B cell (primary cell): ENCODE measurements at regions not wholly inside any gene's neighbourhood (a gene's known extent, or its start where the extent isn't known, plus 50 kb on each side); places are given as distances from the start of the nearest gene placed in this dataset.

Experiments
- ATAC-seq: fragments of 200-7000 bp; cut with Tn5 transposase; one replicate; pipeline ENCODE4 v1.10.0; 2021; ENCODE audit warnings: low read depth, mild to moderate bottlenecking, moderate number of reproducible peaks, moderate library complexity
- CTCF ChIA-PET: fragments of 350-600 bp; sonication (Branson Sonifier 250); formaldehyde crosslinking; loops from one replicate; lab custom pipeline; 2021; ENCODE audit warnings: antibody characterized with exemption, inconsistent platforms; lab: Charles Lee
- POLR2A ChIA-PET: fragments of 350-600 bp; sonication (Branson Sonifier 250); formaldehyde crosslinking; loops from one replicate; lab custom pipeline; 2021; ENCODE audit warnings: antibody characterized with exemption; lab: Charles Lee
- DNase-seq: peaks from one replicate; pipeline ENCODE4 v3.0.0; 2013
- H2AFZ ChIP-seq: 2 replicates; pipeline ENCODE4 v1.6.1; 2012; ENCODE audit warnings: mild to moderate bottlenecking, low read depth, low read length; ENCODE audit not compliant: insufficient read depth, poor library complexity, severe bottlenecking
- H3K27ac ChIP-seq, 2 donors: 1 replicate in 1 of 2; 2 replicates in 1 of 2; pipeline ENCODE4 v1.5.1; 2012 to 2013; ENCODE audit warnings: low read length in 2 of 2, mild to moderate bottlenecking in 2 of 2, moderate library complexity in 1 of 2
- H3K27me3 ChIP-seq, 4 experiments: fragments of 200-600 bp in 1 of 4; sonication (generic) in 1 of 4; replicated peaks in 1 of 4; 1 replicate in 2 of 4; 2 replicates in 2 of 4; pipeline versions ENCODE4 v1.6.1 to v1.7.0; 2013 to 2016; ENCODE audit warnings: low read length in 3 of 4, mild to moderate bottlenecking in 2 of 4, mixed read lengths in 1 of 4, moderate library complexity in 1 of 4; ENCODE audit not compliant: insufficient read depth in 4 of 4, control insufficient read depth in 3 of 4; ENCODE audit errors: control extremely low read depth in 1 of 4
- H3K36me3 ChIP-seq, 2 experiments: replicated peaks in 1 of 2; 1 replicate in 1 of 2; 2 replicates in 1 of 2; pipeline versions ENCODE4 v1.6.1 to v1.7.1; 2013; ENCODE audit warnings: low read length in 1 of 2; ENCODE audit not compliant: insufficient read depth in 2 of 2, control insufficient read depth in 1 of 2; ENCODE audit errors: control extremely low read depth in 1 of 2, extremely low read depth in 1 of 2
- H3K4me1 ChIP-seq, 2 donors: fragments of 200-600 bp in 1 of 2; sonication (generic) in 1 of 2; 1 replicate in 1 of 2; 2 replicates in 1 of 2; pipeline versions ENCODE4 v1.5.1 to v1.6.1; 2013 to 2017; ENCODE audit warnings: low read length in 2 of 2; ENCODE audit not compliant: control insufficient read depth in 2 of 2, insufficient read depth in 2 of 2
- H3K4me2 ChIP-seq: replicated peaks from 2 replicates; pipeline ENCODE3; 2012; ENCODE audit warnings: mild to moderate bottlenecking, low read depth, low read length; ENCODE audit not compliant: poor library complexity, severe bottlenecking
- H3K4me3 ChIP-seq, 5 experiments: fragments of 200-600 bp in 1 of 5; sonication (generic) in 1 of 5; 1 replicate in 3 of 5; 2 replicates in 2 of 5; pipeline versions ENCODE4 v1.5.1 to v1.7.0; 2011 to 2016; ENCODE audit warnings: low read length in 4 of 5, mild to moderate bottlenecking in 4 of 5, low read depth in 2 of 5, control low read depth in 1 of 5, moderate library complexity in 1 of 5; ENCODE audit not compliant: insufficient read depth in 1 of 5; ENCODE audit errors: control extremely low read depth in 1 of 5, extremely low read depth in 1 of 5
- H3K79me2 ChIP-seq: fragments of 200-600 bp; sonication (generic); one replicate; pipeline ENCODE4 v1.6.0; 2016; ENCODE audit warnings: low read length; ENCODE audit not compliant: control insufficient read depth, insufficient read depth
- H3K9ac ChIP-seq: fragments of 200-600 bp; sonication (generic); 2 replicates; pipeline ENCODE4 v1.6.1; 2017; ENCODE audit warnings: mild to moderate bottlenecking, low read length, moderate library complexity
- H3K9me3 ChIP-seq, 3 donors: one replicate each; pipeline versions ENCODE4 v1.6.1 to v1.7.1; 2013; ENCODE audit warnings: low read length in 2 of 3; ENCODE audit not compliant: control insufficient read depth in 2 of 3, insufficient read depth in 1 of 3; ENCODE audit errors: control extremely low read depth in 1 of 3
- H4K20me1 ChIP-seq: 2 replicates; pipeline ENCODE4 v1.6.0; 2012; ENCODE audit warnings: mild to moderate bottlenecking, low read length; ENCODE audit not compliant: insufficient read depth, control insufficient read depth, poor library complexity, severe bottlenecking
- H3K27ac Mint-ChIP-seq: one replicate; pipeline ENCODE4 v1.8.0; 2021; ENCODE audit warnings: mixed read lengths
- H3K27me3 Mint-ChIP-seq: one replicate; pipeline ENCODE4 v1.8.0; 2021; ENCODE audit warnings: mixed read lengths
- H3K4me1 Mint-ChIP-seq: one replicate; pipeline ENCODE4 v1.8.0; 2021; ENCODE audit warnings: mixed read lengths
- H3K4me3 Mint-ChIP-seq: one replicate; pipeline ENCODE4 v1.8.0; 2021; ENCODE audit warnings: mixed read lengths
- H3K9me3 Mint-ChIP-seq: one replicate; pipeline ENCODE4 v1.8.0; 2022; ENCODE audit warnings: mixed read lengths; ENCODE audit not compliant: insufficient read depth
- CTCF ChIP-seq: fragments of 200-600 bp; IDR thresholded peaks from one replicate; pipeline ENCODE4 v1.8.0; 2022; ENCODE audit warnings: antibody characterized with exemption, mild to moderate bottlenecking
- EZH2 ChIP-seq: IDR thresholded peaks from 2 replicates; pipeline ENCODE4 v1.6.1; 2012; ENCODE audit warnings: borderline replicate concordance, low read depth, mild to moderate bottlenecking, moderate library complexity, low read length; ENCODE audit not compliant: insufficient read depth, poor library complexity, severe bottlenecking
- WGBS: methylation state at CpG from one replicate; pipeline ENCODE4 v1.1.5; 2013; ENCODE audit warnings: missing lambda C conversion rate; ENCODE audit not compliant: insufficient coverage; 5-methylcytosine and 5-hydroxymethylcytosine counted together
- intact Hi-C: fragments of 100-400 bp; cut with micrococcal nuclease; formaldehyde crosslinking; loops from one replicate; pipeline ENCODE4 v1.10.0; 2022

DNA sequence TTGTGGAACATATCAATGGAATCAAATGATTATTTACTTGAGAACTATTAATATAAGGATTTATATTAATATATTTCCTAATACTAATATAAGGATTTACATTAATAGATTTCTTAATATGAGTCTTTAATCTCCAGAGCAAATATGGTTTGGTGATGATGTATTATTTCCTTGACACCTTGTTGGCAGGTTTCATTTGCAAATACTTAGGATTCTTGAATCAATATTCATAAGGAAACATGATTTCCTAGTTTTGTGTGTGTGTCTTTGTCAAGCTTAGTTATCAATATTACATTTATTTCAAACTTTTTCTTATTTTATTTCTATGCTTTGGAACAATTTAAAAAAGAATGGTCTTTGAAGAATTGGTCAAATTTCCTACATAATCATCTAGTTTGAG lies 138.5 kb downstream of the RAB38 start:
- Histone ChIP-seq H2AFZ (no peak overlapping the region), H3K4me2 (no peak overlapping the region), H3K4me3 (no peak overlapping the region), H3K9ac (no peak overlapping the region), H3K4me1 (no peaks in the 10 kb centered on the region), H3K27me3 (no peaks in the 10 kb centered on the region), H4K20me1 (no peaks in the 10 kb centered on the region), H3K79me2 (no peaks in the 10 kb centered on the region), H3K36me3 (no peaks in the 10 kb centered on the region), H3K27ac (no peak overlapping the region), H3K9me3 (peaks cover 0 to 5% (median 0%) of the 10 kb centered on the region in 3 donors)
- Mint-ChIP-seq H3K4me3 (no peak overlapping the region), H3K27ac (no peak overlapping the region), H3K9me3 (peaks cover 2% of the 10 kb centered on the region), H3K27me3 (no peaks in the 10 kb centered on the region), H3K4me1 (no peaks in the 10 kb centered on the region)
- DNase-seq (no peak), ATAC-seq (no peak)
- ChIA-PET POLR2A (no interaction called here), CTCF (interaction anchor here (1.4 kb wide), 1 partner anchor 20 kb away, joined by 5 read pairs; no protein-coding TSS in a partner anchor)
- intact Hi-C loops = no loop called here
- TF ChIP-seq CTCF (no peak), EZH2 (no peak)

DNA sequence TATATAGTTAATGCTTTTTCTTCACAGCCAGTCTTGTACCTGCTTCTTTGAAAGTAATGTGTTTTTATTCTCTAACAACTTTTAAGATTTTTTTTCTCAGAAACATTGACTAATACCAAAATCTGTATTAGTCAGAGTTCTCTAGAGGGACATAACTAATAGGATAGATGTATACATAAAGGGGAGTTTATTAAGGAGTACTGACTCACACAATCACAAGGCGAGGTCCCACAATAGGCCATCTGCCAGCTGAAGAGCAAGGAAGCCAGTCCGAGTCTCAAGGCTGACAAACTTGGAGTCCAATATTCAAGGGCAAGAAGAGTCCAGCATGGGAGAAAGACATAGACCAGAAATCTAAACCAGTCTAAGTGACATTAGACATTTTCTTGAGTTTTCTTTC lies 140.0 kb downstream of the RAB38 start:
- intact Hi-C loops = no loop called here
- no peaks in the 10 kb centered on the region for H3K27me3 ChIP-seq
- H3K4me1 ChIP-seq = no peaks in the 10 kb centered on the region
- DNase-seq (no peak), ATAC-seq (no peak)
- TF ChIP-seq EZH2 = no peak
- TF ChIP-seq CTCF = no peak
- ChIA-PET POLR2A (no interaction called here), CTCF (interaction anchor here (1.4 kb wide), 1 partner anchor 19 kb away, joined by 5 read pairs; no protein-coding TSS in a partner anchor)
- no peak overlapping the region for H3K4me3 ChIP-seq
- Mint-ChIP-seq H3K4me1 (no peaks in the 10 kb centered on the region), H3K4me3 (no peak overlapping the region), H3K27me3 (no peaks in the 10 kb centered on the region), H3K27ac (no peak overlapping the region), H3K9me3 (peaks cover 2% of the 10 kb centered on the region)
- H3K9me3 ChIP-seq = peaks cover 0 to 5% (median 0%) of the 10 kb centered on the region in 3 donors
- 100% methylated on average over 2 of the region's 2 CpGs for WGBS
- H2AFZ ChIP-seq = no peak overlapping the region
- no peaks in the 10 kb centered on the region for H4K20me1 ChIP-seq
- no peaks in the 10 kb centered on the region for H3K36me3 ChIP-seq
- H3K79me2 ChIP-seq = no peaks in the 10 kb centered on the region
- no peak overlapping the region for H3K27ac ChIP-seq
- H3K4me2 ChIP-seq = no peak overlapping the region
- H3K9ac ChIP-seq = no peak overlapping the region
